ENCODE measurements at regions not wholly inside any gene's neighbourhood (a gene's known extent, or its start where the extent isn't known, plus 50 kb on each side); places are given as distances from the start of the nearest gene placed in this dataset.

DNA sequence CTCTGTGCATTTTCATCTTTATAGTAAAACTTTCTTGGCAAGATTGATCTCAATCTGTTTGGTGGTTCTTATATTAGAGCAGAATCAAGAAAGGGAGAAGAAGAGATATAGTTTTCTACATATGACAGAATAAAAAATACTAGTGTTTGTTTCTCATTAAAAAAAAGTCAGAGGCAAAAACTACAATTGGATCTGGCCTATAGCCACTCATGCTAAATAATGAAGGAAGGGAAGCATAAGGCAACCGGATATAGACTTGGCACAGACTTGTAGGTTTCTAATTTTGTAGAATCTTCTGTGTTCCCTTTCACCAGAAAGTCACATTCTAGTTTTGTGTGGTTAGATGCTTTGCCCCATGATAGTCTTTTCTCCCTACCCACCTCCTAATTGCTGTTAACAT, 306.2 kb downstream of the PIK3R1 start:
- TF ChIP-seq, protein P1, sequence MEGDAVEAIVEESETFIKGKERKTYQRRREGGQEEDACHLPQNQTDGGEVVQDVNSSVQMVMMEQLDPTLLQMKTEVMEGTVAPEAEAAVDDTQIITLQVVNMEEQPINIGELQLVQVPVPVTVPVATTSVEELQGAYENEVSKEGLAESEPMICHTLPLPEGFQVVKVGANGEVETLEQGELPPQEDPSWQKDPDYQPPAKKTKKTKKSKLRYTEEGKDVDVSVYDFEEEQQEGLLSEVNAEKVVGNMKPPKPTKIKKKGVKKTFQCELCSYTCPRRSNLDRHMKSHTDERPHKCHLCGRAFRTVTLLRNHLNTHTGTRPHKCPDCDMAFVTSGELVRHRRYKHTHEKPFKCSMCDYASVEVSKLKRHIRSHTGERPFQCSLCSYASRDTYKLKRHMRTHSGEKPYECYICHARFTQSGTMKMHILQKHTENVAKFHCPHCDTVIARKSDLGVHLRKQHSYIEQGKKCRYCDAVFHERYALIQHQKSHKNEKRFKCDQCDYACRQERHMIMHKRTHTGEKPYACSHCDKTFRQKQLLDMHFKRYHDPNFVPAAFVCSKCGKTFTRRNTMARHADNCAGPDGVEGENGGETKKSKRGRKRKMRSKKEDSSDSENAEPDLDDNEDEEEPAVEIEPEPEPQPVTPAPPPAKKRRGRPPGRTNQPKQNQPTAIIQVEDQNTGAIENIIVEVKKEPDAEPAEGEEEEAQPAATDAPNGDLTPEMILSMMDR (IDR thresholded peaks at IDR 0.05): no peak
- no peak for TF ChIP-seq REST (IDR thresholded peaks at IDR 0.05; ENCODE audit: insufficient read depth in 1 of 2, low read depth in 2 of 2, low read length in 1 of 2)
